ENCODE measurements at regions not wholly inside any gene's neighbourhood (a gene's known extent, or its start where the extent isn't known, plus 50 kb on each side); places are given as distances from the start of the nearest gene placed in this dataset.
"Not testable (repeated sequence)": the region's sequence is repeated elsewhere in the genome, so short reads cannot be mapped to it uniquely, and the experiment has no call there.

DNA sequence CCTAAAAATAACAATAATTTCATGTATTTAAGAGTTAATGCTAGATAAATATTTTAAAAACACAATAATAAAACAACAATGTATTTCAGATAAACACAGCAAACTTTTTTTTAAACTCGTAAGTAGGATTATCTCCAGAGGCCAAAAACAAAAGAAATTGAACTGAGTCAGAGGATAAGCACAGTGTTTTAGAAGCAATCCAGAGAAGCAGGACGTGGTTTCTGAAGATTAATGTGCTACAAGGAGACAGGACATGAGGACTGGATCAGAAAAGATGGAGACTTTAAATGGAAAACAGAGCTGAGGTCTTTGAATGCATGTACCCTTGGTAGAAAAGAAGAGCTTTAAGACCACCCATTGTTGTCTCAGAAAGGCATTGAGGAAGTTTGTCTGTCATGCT, 491.2 kb upstream of the TLE4 start:
- Histone ChIP-seq H3K9ac (ENCODE audit: low read length) (no peak overlapping the region), H3K4me3 (ENCODE audit: low read length) (no peak overlapping the region), H3K4me1 (ENCODE audit: control insufficient read depth, insufficient read depth, low read length) (no peaks in the 10 kb centered on the region), H3K27ac (ENCODE audit: low read depth, low read length) (no peak overlapping the region), H3K27me3 (ENCODE audit: control insufficient read depth, insufficient read depth, low read length) (no peaks in the 10 kb centered on the region), H3K36me3 (ENCODE audit: control insufficient read depth, insufficient read depth, low read length) (no peaks in the 10 kb centered on the region)

DNA sequence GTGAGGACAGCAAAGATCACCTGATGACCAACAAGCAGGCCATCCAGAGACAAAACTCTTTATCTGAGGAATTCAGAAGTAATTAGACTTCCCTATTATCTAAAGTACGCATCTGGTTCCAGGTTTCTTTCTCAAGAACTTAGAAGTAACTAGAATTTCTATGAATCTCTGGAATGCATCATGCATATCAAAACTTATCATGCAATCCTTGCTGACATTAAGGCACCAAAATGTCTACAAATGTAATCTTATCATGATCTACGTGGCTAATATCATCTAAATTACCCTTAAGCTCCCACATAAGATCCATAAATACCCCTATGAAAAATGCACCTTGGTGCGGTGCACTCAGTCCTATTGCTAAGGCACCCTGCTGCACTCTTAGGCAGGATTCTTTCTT, 488.1 kb upstream of the TLE4 start:
- no peaks in the 10 kb centered on the region for H3K36me3 ChIP-seq (ENCODE audit: control insufficient read depth, insufficient read depth, low read length)
- no peaks in the 10 kb centered on the region for H3K4me1 ChIP-seq (ENCODE audit: control insufficient read depth, insufficient read depth, low read length)
- H3K9ac ChIP-seq (ENCODE audit: low read length), result no peak overlapping the region
- H3K4me3 ChIP-seq (ENCODE audit: low read length), result no peak overlapping the region
- H3K27me3 ChIP-seq (ENCODE audit: control insufficient read depth, insufficient read depth, low read length), result no peaks in the 10 kb centered on the region
- H3K27ac ChIP-seq (ENCODE audit: low read depth, low read length), result no peak overlapping the region

DNA sequence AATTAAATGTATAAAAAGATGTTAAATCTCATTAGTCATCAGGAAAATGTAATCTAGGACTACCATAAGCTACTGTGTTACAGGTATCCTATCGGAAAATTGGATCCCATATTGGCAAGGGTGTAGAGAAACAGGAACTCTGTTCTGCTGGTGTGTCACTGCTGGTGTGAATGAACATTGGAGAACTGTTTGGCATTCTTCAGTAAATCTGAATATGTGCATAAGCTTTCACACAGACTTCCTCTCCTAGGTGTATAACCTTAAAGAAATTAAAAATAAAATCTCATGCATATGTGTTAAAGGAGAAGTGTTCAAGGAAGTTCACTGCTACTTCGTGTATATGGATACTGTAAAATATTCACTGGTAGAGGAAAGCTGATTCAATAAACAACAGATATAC, 484.6 kb upstream of the TLE4 start:
- H3K4me1 ChIP-seq (ENCODE audit: control insufficient read depth, insufficient read depth, low read length), result no peaks in the 10 kb centered on the region

DNA sequence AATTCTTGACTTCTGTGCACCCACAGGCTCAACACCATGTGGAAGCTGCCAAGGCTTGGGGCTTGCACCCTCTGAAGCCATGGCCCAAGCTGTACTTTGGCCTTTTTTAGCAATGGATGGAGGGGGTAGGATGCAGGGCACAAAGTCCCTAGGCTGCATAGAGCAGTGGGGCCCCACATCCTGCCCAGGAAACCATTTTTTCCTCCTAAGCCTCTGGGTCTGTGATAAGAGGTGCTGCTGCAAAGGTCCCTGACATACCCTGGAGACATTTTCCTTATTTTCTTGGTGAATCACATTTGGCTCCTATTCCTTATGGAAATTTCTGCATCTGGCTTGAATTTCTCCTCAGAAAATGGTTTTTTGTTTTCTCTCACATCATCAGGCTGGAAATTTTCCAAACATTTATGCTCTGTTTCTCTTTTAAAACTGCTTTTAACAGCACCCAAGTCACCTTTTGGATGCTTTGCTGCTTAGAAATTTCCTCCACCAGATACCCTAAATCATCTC, 482.7 kb upstream of the TLE4 start:
- H3K27me3 ChIP-seq (ENCODE audit: control insufficient read depth, insufficient read depth, low read length), result no peaks in the 10 kb centered on the region
- H3K9ac ChIP-seq (ENCODE audit: low read length), result no peak overlapping the region
- H3K4me1 ChIP-seq (ENCODE audit: control insufficient read depth, insufficient read depth, low read length), result no peaks in the 10 kb centered on the region
- no peak overlapping the region for H3K27ac ChIP-seq (ENCODE audit: low read depth, low read length)
- H3K36me3 ChIP-seq (ENCODE audit: control insufficient read depth, insufficient read depth, low read length), result no peaks in the 10 kb centered on the region
- H3K4me3 ChIP-seq (ENCODE audit: low read length), result no peak overlapping the region

More for the DNA sequence above, 484.6 kb upstream of the TLE4 start:
- no peaks in the 10 kb centered on the region for H3K27me3 ChIP-seq (ENCODE audit: control insufficient read depth, insufficient read depth, low read length)
- no peak overlapping the region for H3K9ac ChIP-seq (ENCODE audit: low read length)
- no peak overlapping the region for H3K27ac ChIP-seq (ENCODE audit: low read depth, low read length)
- no peak overlapping the region for H3K4me3 ChIP-seq (ENCODE audit: low read length)
- no peaks in the 10 kb centered on the region for H3K36me3 ChIP-seq (ENCODE audit: control insufficient read depth, insufficient read depth, low read length)

DNA sequence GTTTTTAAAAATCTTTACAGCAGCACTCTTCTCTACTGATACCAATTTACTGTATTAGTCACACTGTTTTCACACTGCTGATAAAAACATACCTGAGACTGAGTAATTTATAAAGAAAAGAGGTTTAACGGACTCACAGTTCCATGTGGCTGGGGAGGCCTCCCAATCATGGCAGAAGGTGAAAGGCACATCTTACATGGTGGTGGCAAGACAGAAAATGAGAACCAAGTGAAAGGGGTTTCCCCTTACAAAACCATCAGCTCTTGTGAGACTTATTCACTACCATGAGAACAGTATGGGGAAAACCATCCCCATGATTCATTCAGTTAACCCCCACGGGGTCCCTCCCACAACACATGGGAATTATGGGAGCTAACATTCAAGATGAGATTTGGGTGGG, 481.9 kb upstream of the TLE4 start:
- H3K9ac ChIP-seq (ENCODE audit: low read length); H3K27ac ChIP-seq (ENCODE audit: low read depth, low read length); H3K36me3 ChIP-seq (ENCODE audit: control insufficient read depth, insufficient read depth, low read length); H3K27me3 ChIP-seq (ENCODE audit: control insufficient read depth, insufficient read depth, low read length); H3K4me3 ChIP-seq (ENCODE audit: low read length); H3K4me1 ChIP-seq (ENCODE audit: control insufficient read depth, insufficient read depth, low read length): not testable (repeated sequence)

DNA sequence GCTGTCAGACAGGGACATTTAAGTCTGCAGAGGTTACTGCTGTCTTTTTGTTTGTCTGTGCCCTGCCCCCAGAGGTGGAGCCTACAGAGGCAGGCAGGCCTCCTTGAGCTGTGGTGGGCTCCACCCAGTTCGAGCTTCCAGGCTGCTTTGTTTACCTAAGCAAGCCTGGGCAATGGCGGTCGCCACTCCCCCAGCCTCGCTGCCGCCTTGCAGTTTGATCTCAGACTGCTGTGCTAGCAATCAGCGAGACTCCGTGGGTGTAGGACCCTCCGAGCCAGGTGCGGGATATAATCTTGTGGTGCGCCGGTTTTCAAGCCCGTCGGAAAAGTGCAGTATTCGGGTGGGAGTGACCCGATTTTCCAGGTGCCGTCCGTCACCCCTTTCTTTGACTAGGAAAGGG, 468.5 kb upstream of the TLE4 start:
- H3K4me3 ChIP-seq (ENCODE audit: low read length); H3K4me1 ChIP-seq (ENCODE audit: control insufficient read depth, insufficient read depth, low read length); H3K27me3 ChIP-seq (ENCODE audit: control insufficient read depth, insufficient read depth, low read length); H3K36me3 ChIP-seq (ENCODE audit: control insufficient read depth, insufficient read depth, low read length); H3K9ac ChIP-seq (ENCODE audit: low read length); H3K27ac ChIP-seq (ENCODE audit: low read depth, low read length): not testable (repeated sequence)

DNA sequence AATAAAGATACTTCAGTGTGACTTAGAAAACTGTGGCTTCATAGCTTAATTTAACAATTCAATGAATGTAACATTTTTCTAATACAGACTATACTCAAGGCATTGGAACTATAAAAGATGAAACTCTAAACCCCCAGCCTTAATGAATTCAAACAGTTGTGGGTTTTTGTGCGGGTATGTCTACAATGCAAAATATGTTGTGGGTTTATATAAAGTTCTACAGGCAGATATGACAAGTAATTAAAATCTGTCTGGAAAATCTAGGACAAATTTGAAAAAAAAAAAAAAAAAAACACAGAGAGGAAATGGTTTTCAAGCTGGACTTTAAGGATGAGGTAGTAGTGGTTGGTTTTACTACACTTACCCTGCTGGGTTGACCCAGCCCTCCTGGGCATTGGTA, 467.5 kb upstream of the TLE4 start:
- no peaks in the 10 kb centered on the region for H3K27me3 ChIP-seq (ENCODE audit: control insufficient read depth, insufficient read depth, low read length)
- no peak overlapping the region for H3K9ac ChIP-seq (ENCODE audit: low read length)
- H3K27ac ChIP-seq (ENCODE audit: low read depth, low read length), result no peak overlapping the region
- no peaks in the 10 kb centered on the region for H3K4me1 ChIP-seq (ENCODE audit: control insufficient read depth, insufficient read depth, low read length)
- no peaks in the 10 kb centered on the region for H3K36me3 ChIP-seq (ENCODE audit: control insufficient read depth, insufficient read depth, low read length)
- H3K4me3 ChIP-seq (ENCODE audit: low read length), result no peak overlapping the region

DNA sequence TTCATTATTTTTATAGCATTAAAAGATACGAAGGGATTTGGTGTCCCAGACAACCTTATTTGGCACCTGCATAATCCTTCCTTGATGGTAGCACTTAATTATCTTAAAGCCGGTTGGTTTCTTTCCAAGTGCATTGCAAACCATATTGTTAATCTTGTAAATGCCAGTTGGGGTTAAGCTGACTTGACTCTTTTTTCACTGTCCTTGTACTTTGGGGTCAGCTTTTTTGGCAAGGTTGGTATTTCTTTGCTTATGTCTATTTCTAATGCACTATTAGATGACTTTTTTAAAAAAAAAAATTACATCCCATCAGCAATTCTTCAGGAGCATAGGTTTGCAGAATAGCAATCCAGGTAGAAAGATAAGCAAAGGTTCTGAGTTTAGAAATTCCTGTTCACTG, 466.8 kb upstream of the TLE4 start:
- Histone ChIP-seq H3K4me3 (ENCODE audit: low read length) (no peak overlapping the region), H3K9ac (ENCODE audit: low read length) (no peak overlapping the region), H3K4me1 (ENCODE audit: control insufficient read depth, insufficient read depth, low read length) (no peaks in the 10 kb centered on the region), H3K27ac (ENCODE audit: low read depth, low read length) (no peak overlapping the region), H3K36me3 (ENCODE audit: control insufficient read depth, insufficient read depth, low read length) (no peaks in the 10 kb centered on the region), H3K27me3 (ENCODE audit: control insufficient read depth, insufficient read depth, low read length) (no peaks in the 10 kb centered on the region)

DNA sequence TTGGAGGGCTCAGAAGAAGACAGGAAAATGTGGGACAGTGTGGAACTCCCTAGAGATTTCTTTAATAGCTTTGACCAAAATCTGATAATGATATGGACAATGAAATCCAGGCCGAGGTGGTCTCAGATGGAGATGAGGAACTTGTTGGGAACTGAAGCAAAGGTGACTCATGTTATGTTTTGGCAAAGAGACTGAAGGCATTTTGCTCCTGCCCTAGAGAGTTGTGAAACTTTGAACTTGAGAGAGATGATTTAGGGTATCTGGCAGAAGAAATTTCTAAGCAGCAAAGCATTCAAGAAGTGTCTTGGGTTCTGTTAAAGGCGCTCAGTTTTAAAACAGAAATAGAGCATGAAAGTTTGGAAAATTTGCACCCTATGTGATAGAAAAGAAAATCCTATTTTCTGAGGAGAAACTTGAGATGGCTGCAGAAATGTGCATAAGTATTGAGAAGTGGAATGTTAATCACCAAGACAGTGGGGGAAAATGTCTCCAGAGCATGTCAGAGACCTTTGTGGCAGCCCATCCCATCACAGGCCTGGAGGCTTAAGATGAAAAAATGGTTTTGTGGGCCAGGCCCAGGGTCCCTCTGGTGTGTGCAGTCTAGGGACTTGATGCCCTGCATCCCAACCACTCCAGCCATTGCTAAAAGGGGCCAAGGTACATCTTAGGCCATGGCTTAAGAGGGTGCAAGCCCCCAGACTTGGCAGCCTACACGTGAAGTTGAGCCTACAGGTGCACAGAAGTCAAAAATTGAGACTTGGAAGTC, 463.7 kb upstream of the TLE4 start:
- H3K4me1 ChIP-seq (ENCODE audit: control insufficient read depth, insufficient read depth, low read length), result no peaks in the 10 kb centered on the region
- H3K36me3 ChIP-seq (ENCODE audit: control insufficient read depth, insufficient read depth, low read length), result no peaks in the 10 kb centered on the region

DNA sequence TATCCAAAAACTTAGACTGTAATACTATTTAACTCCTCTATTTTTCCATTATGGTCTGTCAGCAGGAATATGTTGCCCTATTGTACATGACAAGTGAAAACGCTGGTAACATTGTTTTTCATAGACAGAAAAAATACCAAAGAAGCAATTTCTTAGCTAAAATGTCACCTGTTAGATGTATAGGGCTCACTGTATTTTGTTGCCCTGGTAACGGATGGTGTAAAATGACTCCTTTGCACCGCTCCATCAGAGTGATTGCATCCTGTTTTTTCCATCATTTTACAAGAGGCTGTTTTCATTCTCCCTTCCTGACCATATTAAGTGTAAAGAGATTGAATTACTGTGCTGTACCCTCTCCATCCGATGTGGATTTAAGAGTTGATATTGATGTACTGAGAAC, 460.1 kb upstream of the TLE4 start:
- no peak overlapping the region for H3K4me3 ChIP-seq (ENCODE audit: low read length)
- no peaks in the 10 kb centered on the region for H3K36me3 ChIP-seq (ENCODE audit: control insufficient read depth, insufficient read depth, low read length)
- H3K4me1 ChIP-seq (ENCODE audit: control insufficient read depth, insufficient read depth, low read length), result no peaks in the 10 kb centered on the region
- no peaks in the 10 kb centered on the region for H3K27me3 ChIP-seq (ENCODE audit: control insufficient read depth, insufficient read depth, low read length)
- H3K27ac ChIP-seq (ENCODE audit: low read depth, low read length), result no peak overlapping the region
- H3K9ac ChIP-seq (ENCODE audit: low read length), result no peak overlapping the region

More for the DNA sequence above, 463.7 kb upstream of the TLE4 start:
- Histone ChIP-seq H3K27ac (ENCODE audit: low read depth, low read length) (no peak overlapping the region), H3K27me3 (ENCODE audit: control insufficient read depth, insufficient read depth, low read length) (no peaks in the 10 kb centered on the region), H3K9ac (ENCODE audit: low read length) (no peak overlapping the region), H3K4me3 (ENCODE audit: low read length) (no peak overlapping the region)

DNA sequence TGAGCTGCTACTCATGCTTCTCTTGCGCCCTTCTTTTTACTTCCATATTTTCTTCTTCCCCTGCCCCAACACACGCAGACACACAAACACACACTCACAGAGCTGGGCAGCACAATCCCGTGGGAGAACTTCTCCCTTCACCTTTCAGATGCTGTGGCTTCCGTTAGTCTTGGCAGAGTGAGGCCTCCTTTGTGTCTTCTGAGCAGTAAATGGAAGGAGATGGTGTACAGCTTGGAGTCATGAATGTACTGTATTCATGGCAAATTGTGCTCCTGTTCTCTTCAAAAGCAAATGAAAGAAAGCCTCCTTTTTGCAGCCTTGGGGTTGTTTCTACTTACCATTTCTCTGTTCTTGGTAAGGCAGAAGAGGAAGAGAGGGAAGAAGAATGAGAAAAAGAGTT, 456.6 kb upstream of the TLE4 start:
- Histone ChIP-seq H3K36me3 (ENCODE audit: control insufficient read depth, insufficient read depth, low read length) (no peaks in the 10 kb centered on the region), H3K4me1 (ENCODE audit: control insufficient read depth, insufficient read depth, low read length) (no peaks in the 10 kb centered on the region), H3K27ac (ENCODE audit: low read depth, low read length) (no peak overlapping the region), H3K27me3 (ENCODE audit: control insufficient read depth, insufficient read depth, low read length) (no peaks in the 10 kb centered on the region), H3K4me3 (ENCODE audit: low read length) (no peak overlapping the region), H3K9ac (ENCODE audit: low read length) (no peak overlapping the region)

DNA sequence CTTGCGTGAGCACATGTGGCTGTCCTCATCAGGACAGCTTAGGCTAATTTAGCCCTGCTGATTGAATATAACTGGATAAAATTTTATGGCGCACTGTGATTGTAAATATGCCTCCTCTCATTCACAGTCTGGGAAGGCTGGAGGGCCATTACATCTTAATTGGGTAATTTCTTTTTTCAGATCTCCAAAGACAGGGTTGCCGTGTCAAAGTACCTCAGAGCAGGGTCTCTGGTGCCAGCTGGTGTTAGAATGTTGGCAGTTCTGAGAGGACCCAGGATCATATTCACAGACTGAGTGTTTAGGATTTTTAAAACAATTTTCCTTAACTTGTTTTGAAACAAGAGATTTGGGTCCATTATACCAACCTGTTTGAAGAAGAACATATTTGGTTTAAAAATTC, 455.7 kb upstream of the TLE4 start:
- Histone ChIP-seq H3K4me1 (ENCODE audit: control insufficient read depth, insufficient read depth, low read length) (no peaks in the 10 kb centered on the region), H3K4me3 (ENCODE audit: low read length) (no peak overlapping the region), H3K27ac (ENCODE audit: low read depth, low read length) (no peak overlapping the region), H3K36me3 (ENCODE audit: control insufficient read depth, insufficient read depth, low read length) (no peaks in the 10 kb centered on the region), H3K27me3 (ENCODE audit: control insufficient read depth, insufficient read depth, low read length) (no peaks in the 10 kb centered on the region), H3K9ac (ENCODE audit: low read length) (no peak overlapping the region)

DNA sequence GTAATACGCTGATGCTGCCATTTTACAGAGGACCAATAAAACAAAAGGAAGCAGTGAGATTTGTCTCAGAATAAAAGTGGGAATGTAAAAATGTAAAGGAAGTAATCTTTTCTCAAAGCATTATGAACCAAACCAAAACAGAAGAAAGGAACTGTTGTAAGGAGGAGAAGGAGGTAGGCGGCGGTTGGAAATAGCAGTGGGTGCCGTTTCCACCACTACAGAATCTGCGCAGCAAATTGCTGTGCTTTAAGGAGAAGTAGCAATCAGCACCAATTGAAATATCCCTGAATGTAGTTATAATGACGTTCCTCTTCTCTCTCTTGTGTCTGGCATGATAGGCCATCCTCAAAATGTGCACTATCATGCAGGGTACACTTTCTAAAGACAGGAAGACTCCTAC, 455.1 kb upstream of the TLE4 start:
- no peak overlapping the region for H3K4me3 ChIP-seq (ENCODE audit: low read length)
- H3K36me3 ChIP-seq (ENCODE audit: control insufficient read depth, insufficient read depth, low read length), result no peaks in the 10 kb centered on the region
- no peak overlapping the region for H3K27ac ChIP-seq (ENCODE audit: low read depth, low read length)
- no peak overlapping the region for H3K9ac ChIP-seq (ENCODE audit: low read length)
- no peaks in the 10 kb centered on the region for H3K27me3 ChIP-seq (ENCODE audit: control insufficient read depth, insufficient read depth, low read length)
- no peaks in the 10 kb centered on the region for H3K4me1 ChIP-seq (ENCODE audit: control insufficient read depth, insufficient read depth, low read length)

Data from rectal smooth muscle tissue (tissue), 1 donor.